IMR-90 (cell line): ENCODE measurements at regions not wholly inside any gene's neighbourhood (a gene's known extent, or its start where the extent isn't known, plus 50 kb on each side); places are given as distances from the start of the nearest gene placed in this dataset.

Source experiments
- ATAC-seq: fragments of 200-7000 bp; cut with Tn5 transposase; 2 replicates; pipeline ENCODE4 v1.9.1; 2020; ENCODE audit warnings: low read depth, mild to moderate bottlenecking, moderate library complexity
- BruUV-seq: library from RNA; stranded (reverse); fragments of 400-500 nt; replicated peaks from 2 replicates; lab custom pipeline; 2021; lab: Mats Ljungman, UMichigan
- CTCF ChIA-PET: fragments of 300-600 bp; formaldehyde crosslinking; extraction: SDS; loops from one replicate; lab custom pipeline; 2021; ENCODE audit warnings: antibody characterized with exemption; lab: Yijun Ruan, JAX
- POLR2A ChIA-PET: fragments of 300-600 bp; sonication (Branson Sonifier 250); formaldehyde crosslinking; loops from one replicate; lab custom pipeline; 2022; ENCODE audit warnings: antibody characterized with exemption; ENCODE audit not compliant: unreplicated experiment; lab: Charles Lee
- DNase-seq: peaks from one replicate; pipeline ENCODE4 v3.0.0; 2013
- H2AFZ ChIP-seq: replicated peaks from 2 replicates; pipeline ENCODE3; 2013; ENCODE audit warnings: low read length, mild to moderate bottlenecking; ENCODE audit not compliant: poor library complexity
- H2AK5ac ChIP-seq: 2 replicates; pipeline ENCODE4 v1.6.1; 2013; ENCODE audit warnings: low read depth, low read length, inconsistent platforms
- H2AK9ac ChIP-seq: replicated peaks from 2 replicates; pipeline ENCODE3; 2013; ENCODE audit warnings: mild to moderate bottlenecking, low read depth, low read length, moderate library complexity; ENCODE audit not compliant: poor library complexity
- H2BK120ac ChIP-seq: 2 replicates; pipeline ENCODE4 v1.6.1; 2013; ENCODE audit warnings: low read depth, low read length, inconsistent platforms
- H2BK15ac ChIP-seq: 3 replicates; pipeline ENCODE4 v1.6.1; 2013; ENCODE audit warnings: low read depth, low read length, inconsistent platforms
- H2BK20ac ChIP-seq: 2 replicates; pipeline ENCODE4 v1.6.1; 2013; ENCODE audit warnings: low read depth, mild to moderate bottlenecking, inconsistent platforms, low read length, moderate library complexity
- H2BK5ac ChIP-seq: 2 replicates; pipeline ENCODE4 v1.6.1; 2013; ENCODE audit warnings: mild to moderate bottlenecking, low read depth, low read length, inconsistent platforms; ENCODE audit not compliant: poor library complexity, severe bottlenecking
- H3K14ac ChIP-seq: replicated peaks from 2 replicates; pipeline ENCODE4 v1.6.1; 2013; ENCODE audit warnings: low read depth, low read length, inconsistent platforms
- H3K18ac ChIP-seq: 2 replicates; pipeline ENCODE4 v1.6.1; 2013; ENCODE audit warnings: low read depth, low read length, control low read depth
- H3K23ac ChIP-seq: 2 replicates; pipeline ENCODE4 v1.6.1; 2013; ENCODE audit warnings: low read depth, low read length, inconsistent platforms
- H3K27ac ChIP-seq: 2 replicates; pipeline ENCODE4 v1.5.1; 2013; ENCODE audit warnings: mild to moderate bottlenecking, control low read depth, low read length; ENCODE audit not compliant: insufficient read depth
- H3K27me3 ChIP-seq: 2 replicates; pipeline ENCODE4 v1.6.1; 2013; ENCODE audit warnings: low read length; ENCODE audit not compliant: control insufficient read depth, insufficient read depth
- H3K36me3 ChIP-seq: 2 replicates; pipeline ENCODE4 v1.6.1; 2013; ENCODE audit warnings: low read length, mixed read lengths; ENCODE audit not compliant: control insufficient read depth, insufficient read depth
- H3K4ac ChIP-seq: 2 replicates; pipeline ENCODE4 v1.6.1; 2013; ENCODE audit warnings: low read depth, low read length, inconsistent platforms
- H3K4me1 ChIP-seq: 2 replicates; pipeline ENCODE4 v1.6.1; 2013; ENCODE audit warnings: low read length, mixed read lengths; ENCODE audit not compliant: control insufficient read depth, insufficient read depth
- H3K4me2 ChIP-seq: 2 replicates; pipeline ENCODE4 v1.6.1; 2013; ENCODE audit warnings: low read depth, mild to moderate bottlenecking, control low read depth, low read length, moderate library complexity
- H3K4me3 ChIP-seq: 2 replicates; pipeline ENCODE4 v1.5.1; 2013; ENCODE audit warnings: low read depth, mild to moderate bottlenecking, control low read depth, low read length, moderate library complexity; ENCODE audit not compliant: insufficient read depth
- H3K56ac ChIP-seq: 2 replicates; pipeline ENCODE4 v1.6.1; 2013; ENCODE audit warnings: low read length, inconsistent platforms; ENCODE audit not compliant: insufficient read depth; ENCODE audit errors: extremely low read depth
- H3K79me1 ChIP-seq, 2 experiments: 2 replicates each; pipeline ENCODE4 v1.6.1; 2013; ENCODE audit warnings: low read length in 2 of 2, inconsistent platforms in 1 of 2, low read depth in 1 of 2
- H3K9ac ChIP-seq: 2 replicates; pipeline ENCODE4 v1.6.1; 2013; ENCODE audit warnings: low read depth, low read length, control low read depth
- H3K9me1 ChIP-seq: 2 replicates; pipeline ENCODE4 v1.6.1; 2013; ENCODE audit warnings: low read length, inconsistent platforms; ENCODE audit not compliant: insufficient read depth
- H3K9me3 ChIP-seq: 2 replicates; pipeline ENCODE4 v1.6.1; 2013; ENCODE audit warnings: low read length; ENCODE audit not compliant: control insufficient read depth, insufficient read depth
- H4K20me1 ChIP-seq: 2 replicates; pipeline ENCODE4 v1.6.1; 2013; ENCODE audit warnings: low read length, inconsistent platforms; ENCODE audit not compliant: insufficient read depth
- H4K5ac ChIP-seq: 2 replicates; pipeline ENCODE4 v1.6.1; 2013; ENCODE audit warnings: mild to moderate bottlenecking, low read depth, low read length, control low read depth
- H4K8ac ChIP-seq, 2 experiments: 2 replicates each; pipeline ENCODE4 v1.6.1; 2013; ENCODE audit warnings: low read depth in 2 of 2, low read length in 2 of 2, control low read depth in 1 of 2, inconsistent platforms in 1 of 2
- H4K91ac ChIP-seq: 2 replicates; pipeline ENCODE4 v1.6.1; 2013; ENCODE audit warnings: low read depth, low read length, inconsistent platforms; ENCODE audit not compliant: insufficient read depth
- BHLHE40 ChIP-seq: fragments of 150-350 bp; IDR thresholded peaks from 2 replicates; pipeline ENCODE4 v1.6.1; 2016; ENCODE audit warnings: mild to moderate bottlenecking, low read depth, low read length
- CHD1 ChIP-seq: IDR thresholded peaks from 2 replicates; pipeline ENCODE4 v1.6.1; 2012; ENCODE audit warnings: low read depth, low read length, improper control_type of control experiment
- CTCF ChIP-seq: conservative IDR thresholded peaks from 2 replicates; pipeline ENCODE4 v1.5.1; 2012; ENCODE audit warnings: mild to moderate bottlenecking, low read depth, low read length, improper control_type of control experiment
- ELK1 ChIP-seq: fragments of 150-350 bp; IDR thresholded peaks from 2 replicates; pipeline ENCODE4 v1.6.1; 2016; ENCODE audit warnings: low read depth, mild to moderate bottlenecking, low read length, moderate library complexity, borderline replicate concordance
- FOS ChIP-seq: fragments of 150-350 bp; IDR thresholded peaks from 2 replicates; pipeline ENCODE4 v1.6.1; 2016; ENCODE audit warnings: low read depth, low read length
- MAFK ChIP-seq: IDR thresholded peaks from 2 replicates; pipeline ENCODE4 v1.6.1; 2012; ENCODE audit warnings: low read depth, low read length, improper control_type of control experiment
- MAZ ChIP-seq: IDR thresholded peaks from 2 replicates; pipeline ENCODE4 v1.6.1; 2012; ENCODE audit warnings: low read depth, mild to moderate bottlenecking, low read length, improper control_type of control experiment, moderate library complexity, borderline replicate concordance
- MXI1 ChIP-seq: IDR thresholded peaks from 2 replicates; pipeline ENCODE4 v1.6.1; 2012; ENCODE audit warnings: low read depth, mild to moderate bottlenecking, low read length, moderate library complexity, borderline replicate concordance
- RCOR1 ChIP-seq: IDR thresholded peaks from 2 replicates; pipeline ENCODE4 v1.6.1; 2012; ENCODE audit warnings: mild to moderate bottlenecking, low read length, improper control_type of control experiment; ENCODE audit not compliant: insufficient replicate concordance
- RFX5 ChIP-seq: IDR thresholded peaks from 2 replicates; pipeline ENCODE4 v1.8.0; 2012; ENCODE audit warnings: low read depth, mild to moderate bottlenecking, low read length, moderate library complexity
- SMC3 ChIP-seq: fragments of 150-350 bp; IDR thresholded peaks from 2 replicates; pipeline ENCODE4 v1.6.1; 2016; ENCODE audit warnings: low read depth, mild to moderate bottlenecking, antibody characterized with exemption, low read length, moderate library complexity
- USF2 ChIP-seq: fragments of 150-350 bp; IDR thresholded peaks from 2 replicates; pipeline ENCODE4 v1.6.1; 2017; ENCODE audit warnings: mild to moderate bottlenecking, antibody characterized with exemption, low read length, low read depth
- WGBS, 2 experiments: methylation state at CpG; one replicate each; pipeline versions ENCODE4 v1.1.5 to v1.1.7; 2013; ENCODE audit warnings: missing lambda C conversion rate in 2 of 2; ENCODE audit not compliant: insufficient read length in 1 of 2; ENCODE audit errors: extremely low coverage in 2 of 2; 5-methylcytosine and 5-hydroxymethylcytosine counted together
- dilution Hi-C: fragments of 300-500 bp; cut with HindIII; formaldehyde crosslinking; loops from one replicate; pipeline ENCODE4 v1.14.3; 2018; ENCODE audit warnings: low sequenced_read_pairs; ENCODE audit not compliant: unreplicated experiment
- in situ Hi-C: fragments of 300-500 bp; cut with MboI; formaldehyde crosslinking; loops from 3 replicates; pipeline ENCODE4 v1.14.3; 2019; ENCODE audit warnings: low sequenced_read_pairs, inconsistent platforms, mixed read lengths
- intact Hi-C: fragments of 100-400 bp; cut with micrococcal nuclease; formaldehyde crosslinking; loops from 2 replicates; pipeline ENCODE4 v1.10.0; 2022

DNA sequence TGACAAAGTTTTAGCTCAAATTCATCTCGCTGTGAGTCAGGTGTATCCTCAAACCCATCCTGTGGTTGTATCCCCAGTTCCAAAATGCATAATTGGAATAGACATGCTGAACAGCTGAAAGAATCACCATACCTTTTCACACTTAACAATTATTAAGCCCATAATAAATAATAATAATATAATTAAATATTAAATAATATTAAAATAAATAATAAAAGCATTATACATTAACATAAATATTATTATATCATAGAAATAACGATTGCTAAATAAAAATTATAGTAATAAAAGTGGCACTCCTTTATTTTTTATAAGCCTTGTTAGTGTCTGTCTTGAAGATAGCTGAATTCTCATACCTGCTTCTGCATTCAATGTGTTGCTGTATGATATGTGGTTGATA is 257.5 kb upstream of the B3GALT2 start:
- Histone ChIP-seq H4K20me1 (no peaks in the 10 kb centered on the region), H3K4me3 (no peak overlapping the region), H2BK15ac (no peak overlapping the region), H3K56ac (no peak overlapping the region), H4K5ac (no peak overlapping the region), H2BK5ac (no peak overlapping the region), H3K27ac (no peak overlapping the region), H3K27me3 (no peaks in the 10 kb centered on the region), H2AK9ac (no peak overlapping the region), H3K23ac (no peak overlapping the region), H3K18ac (no peak overlapping the region), H3K9me1 (no peaks in the 10 kb centered on the region; the same call in 1 of the 2 replicates), H3K79me1 (no peaks in the 10 kb centered on the region), H3K4me2 (no peak overlapping the region), H4K91ac (no peak overlapping the region), H2BK120ac (no peak overlapping the region), H3K4me1 (no peaks in the 10 kb centered on the region), H3K4ac (no peak overlapping the region), H2AK5ac (no peak overlapping the region), H3K9me3 (no peaks in the 10 kb centered on the region), H2BK20ac (no peak overlapping the region), H3K14ac (no peak overlapping the region), H2AFZ (no peak overlapping the region), H3K36me3 (no peaks in the 10 kb centered on the region), H3K9ac (no peak overlapping the region), H4K8ac (no peak overlapping the region)
- in situ Hi-C loops (no loop called here), intact Hi-C loops (no loop called here), dilution Hi-C loops (no loop called here)
- BruUV-seq, result no TSS peak
- WGBS, 2 experiments, result no CpG with 5 or more reads among the region's 2 CpGs
- ChIA-PET POLR2A (no interaction called here), CTCF (interaction anchor here (1.0 kb wide), 2 partner anchors 9 to 15 kb away, joined by 4 to 5 read pairs; no protein-coding TSS in a partner anchor)
- ATAC-seq, result no peak
- TF ChIP-seq USF2 (no peak), ELK1 (no peak), BHLHE40 (no peak), FOS (no peak), RFX5 (no peak), CTCF (no peak), RCOR1 (no peak), MXI1 (no peak), MAZ (no peak), MAFK (no peak), CHD1 (no peak), SMC3 (no peak)
- no peak for DNase-seq
